WTC11 (cell line): ENCODE measurements at regions not wholly inside any gene's neighbourhood (a gene's known extent, or its start where the extent isn't known, plus 50 kb on each side); places are given as distances from the start of the nearest gene placed in this dataset.
"Not testable (repeated sequence)": the region's sequence is repeated elsewhere in the genome, so short reads cannot be mapped to it uniquely, and the experiment has no call there.

Source experiments
- ATAC-seq: fragments of 200-7000 bp; cut with Tn5 transposase; 2 replicates; pipeline ENCODE4 v1.10.0; 2021; ENCODE audit warnings: mild to moderate bottlenecking, moderate library complexity
- CTCF ChIA-PET: fragments of 300-600 bp; sonication (Branson Sonifier 250); formaldehyde crosslinking; loops from one replicate; lab custom pipeline; 2021; ENCODE audit warnings: antibody characterized with exemption; lab: Charles Lee
- POLR2A ChIA-PET: fragments of 350-600 bp; sonication (Branson Sonifier 250); formaldehyde crosslinking; loops from one replicate; lab custom pipeline; 2021; ENCODE audit warnings: antibody characterized with exemption; lab: Charles Lee
- DNase-seq: peaks from one replicate; pipeline ENCODE4 v3.0.0; 2021; ENCODE audit warnings: low spot score
- H3K27ac Mint-ChIP-seq: 2 replicates; pipeline ENCODE4 v1.8.0; 2021; ENCODE audit warnings: mixed read lengths
- H3K27me3 Mint-ChIP-seq: 2 replicates; pipeline ENCODE4 v1.8.0; 2021; ENCODE audit warnings: low read depth, mild to moderate bottlenecking, moderate library complexity, mixed read lengths
- H3K36me3 Mint-ChIP-seq: 2 replicates; pipeline ENCODE4 v1.8.0; 2021; ENCODE audit warnings: mixed read lengths
- H3K4me1 Mint-ChIP-seq: 2 replicates; pipeline ENCODE4 v1.8.0; 2022; ENCODE audit warnings: mixed read lengths
- H3K4me3 Mint-ChIP-seq: 2 replicates; pipeline ENCODE4 v1.8.0; 2021; ENCODE audit warnings: mild to moderate bottlenecking, moderate library complexity, mixed read lengths
- H3K9me3 Mint-ChIP-seq: 2 replicates; pipeline ENCODE4 v1.8.0; 2021; ENCODE audit warnings: mixed read lengths
- AFF4 ChIP-seq: sonication (generic); formaldehyde crosslinking; IDR thresholded peaks from 2 replicates; pipeline ENCODE4 v1.8.1; 2023; ENCODE audit warnings: mild to moderate bottlenecking, missing genetic modification reagents, borderline replicate concordance
- CDX4 ChIP-seq: fragments of 250-450 bp; sonication (Bioruptor Pico); IDR thresholded peaks from 2 replicates; pipeline ENCODE4 v1.9.0; 2021; ENCODE audit warnings: moderate library complexity, mild to moderate bottlenecking, inconsistent platforms, borderline replicate concordance
- CREM ChIP-seq: sonication (generic); formaldehyde crosslinking; IDR thresholded peaks from 2 replicates; pipeline ENCODE4 v1.8.1; 2022; ENCODE audit warnings: mild to moderate bottlenecking, missing genetic modification reagents, moderate library complexity
- E2F1 ChIP-seq: sonication (generic); formaldehyde crosslinking; IDR thresholded peaks from 2 replicates; pipeline ENCODE4 v1.8.0; 2022; ENCODE audit warnings: mild to moderate bottlenecking, missing genetic modification reagents
- EMX1 ChIP-seq: fragments of 250-450 bp; sonication (Bioruptor Pico); IDR thresholded peaks from 2 replicates; pipeline ENCODE4 v1.8.0; 2021; ENCODE audit warnings: mild to moderate bottlenecking
- IRF2 ChIP-seq: sonication (generic); formaldehyde crosslinking; IDR thresholded peaks from 2 replicates; pipeline ENCODE4 v1.8.0; 2022; ENCODE audit warnings: low read depth, missing genetic modification reagents, borderline replicate concordance
- JAZF1 ChIP-seq: fragments of 250-450 bp; sonication (Bioruptor Pico); IDR thresholded peaks from 2 replicates; pipeline ENCODE4 v1.9.0; 2021; ENCODE audit warnings: moderate library complexity, mild to moderate bottlenecking, inconsistent platforms
- KAT7 ChIP-seq: sonication (generic); formaldehyde crosslinking; IDR thresholded peaks from 2 replicates; pipeline ENCODE4 v1.8.1; 2023; ENCODE audit warnings: missing genetic modification reagents, mild to moderate bottlenecking, borderline replicate concordance
- MXD4 ChIP-seq: fragments of 250-450 bp; sonication (Bioruptor Pico); IDR thresholded peaks from 2 replicates; pipeline ENCODE4 v1.8.0; 2021; ENCODE audit warnings: mild to moderate bottlenecking, moderate library complexity, borderline replicate concordance
- NFYB ChIP-seq: sonication (generic); formaldehyde crosslinking; conservative IDR thresholded peaks from 2 replicates; pipeline ENCODE4 v1.8.0; 2022; ENCODE audit warnings: low read depth, missing genetic modification reagents
- PREB ChIP-seq: sonication (generic); formaldehyde crosslinking; IDR thresholded peaks from 2 replicates; pipeline ENCODE4 v1.8.1; 2022; ENCODE audit warnings: mild to moderate bottlenecking, missing genetic modification reagents, moderate library complexity, borderline replicate concordance
- SP1 ChIP-seq: sonication (generic); formaldehyde crosslinking; conservative IDR thresholded peaks from 2 replicates; pipeline ENCODE4 v1.8.1; 2022; ENCODE audit warnings: missing genetic modification reagents
- TCF7 ChIP-seq: sonication (generic); formaldehyde crosslinking; IDR thresholded peaks from 2 replicates; pipeline ENCODE4 v1.8.0; 2022; ENCODE audit warnings: mild to moderate bottlenecking, low read depth, missing genetic modification reagents, moderate library complexity
- ZMAT4 ChIP-seq: fragments of 250-450 bp; sonication (Bioruptor Pico); IDR thresholded peaks from 2 replicates; pipeline ENCODE4 v1.9.0; 2021; ENCODE audit warnings: mild to moderate bottlenecking
- ZNF317 ChIP-seq: sonication (generic); formaldehyde crosslinking; IDR thresholded peaks from 2 replicates; pipeline ENCODE4 v1.8.1; 2023; ENCODE audit warnings: low read depth, mild to moderate bottlenecking, moderate library complexity, missing genetic modification reagents, borderline replicate concordance
- ZNF423 ChIP-seq: fragments of 250-450 bp; sonication (Bioruptor Pico); IDR thresholded peaks from 2 replicates; pipeline ENCODE4 v2.1.2; 2022; ENCODE audit warnings: mild to moderate bottlenecking, moderate library complexity
- TF ChIP-seq, protein P1 (sequence below): sonication (generic); formaldehyde crosslinking; IDR thresholded peaks from 2 replicates; pipeline ENCODE4 v1.8.1; 2022; ENCODE audit warnings: low read depth, mild to moderate bottlenecking, moderate library complexity, missing genetic modification reagents, borderline replicate concordance

DNA sequence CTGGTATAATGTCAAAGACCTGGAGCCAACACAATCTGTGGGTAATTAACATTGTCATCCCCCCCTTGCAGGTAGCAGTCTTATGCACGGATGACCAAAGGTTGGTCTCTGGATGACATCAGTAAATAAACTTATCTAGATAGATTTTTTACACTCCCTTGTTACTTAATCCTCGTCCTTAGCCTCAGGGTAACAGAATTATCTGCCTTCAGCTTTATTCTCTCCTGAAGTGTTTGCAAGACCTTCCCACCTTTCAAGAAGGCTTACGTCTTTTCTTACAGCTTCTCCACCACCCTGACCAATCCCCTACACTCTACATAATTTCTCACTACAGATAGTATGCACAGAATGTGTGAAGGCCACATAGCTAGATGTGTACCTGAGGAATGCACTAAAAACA is 434.8 kb upstream of the HTR1E start (continued):
- no peak for TF ChIP-seq AFF4 (CRISPR knock-in tag)
- TF ChIP-seq CREM = no peak
- TF ChIP-seq CDX4 (CRISPR knock-in tag) = no peak
- TF ChIP-seq ZNF317 (CRISPR knock-in tag) = no peak

- TF ChIP-seq SP1 (CRISPR knock-in tag) (no peak), CREM (no peak), TCF7 (no peak), ZMAT4 (CRISPR knock-in tag) (no peak), IRF2 (CRISPR knock-in tag) (no peak), MXD4 (no peak), KAT7 (CRISPR knock-in tag) (no peak), JAZF1 (CRISPR knock-in tag) (no peak), NFYB (CRISPR knock-in tag) (no peak), EMX1 (CRISPR knock-in tag) (no peak), ZNF423 (CRISPR knock-in tag) (no peak), E2F1 (no peak), PREB (CRISPR knock-in tag) (no peak)
- TF ChIP-seq, protein P1, sequence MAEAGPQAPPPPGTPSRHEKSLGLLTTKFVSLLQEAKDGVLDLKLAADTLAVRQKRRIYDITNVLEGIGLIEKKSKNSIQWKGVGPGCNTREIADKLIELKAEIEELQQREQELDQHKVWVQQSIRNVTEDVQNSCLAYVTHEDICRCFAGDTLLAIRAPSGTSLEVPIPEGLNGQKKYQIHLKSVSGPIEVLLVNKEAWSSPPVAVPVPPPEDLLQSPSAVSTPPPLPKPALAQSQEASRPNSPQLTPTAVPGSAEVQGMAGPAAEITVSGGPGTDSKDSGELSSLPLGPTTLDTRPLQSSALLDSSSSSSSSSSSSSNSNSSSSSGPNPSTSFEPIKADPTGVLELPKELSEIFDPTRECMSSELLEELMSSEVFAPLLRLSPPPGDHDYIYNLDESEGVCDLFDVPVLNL (CRISPR knock-in tag) = no peak
- H3K27me3 Mint-ChIP-seq = peaks cover 3% of the 10 kb centered on the region; the same call in 1 of the 2 replicates
- ATAC-seq = no peak
- H3K4me3 Mint-ChIP-seq = no peak overlapping the region
- H3K36me3 Mint-ChIP-seq = peaks cover 46% of the 10 kb centered on the region
- H3K27ac Mint-ChIP-seq = no peak overlapping the region
- peaks cover 62% of the 10 kb centered on the region for H3K9me3 Mint-ChIP-seq
- DNase-seq = no peak
- no peaks in the 10 kb centered on the region for H3K4me1 Mint-ChIP-seq
- POLR2A ChIA-PET = no interaction called here
- CTCF ChIA-PET = no interaction called here
Measured at GRCh38 chr6:86500035-86500434, 437.3 kb upstream of the HTR1E start.

DNA sequence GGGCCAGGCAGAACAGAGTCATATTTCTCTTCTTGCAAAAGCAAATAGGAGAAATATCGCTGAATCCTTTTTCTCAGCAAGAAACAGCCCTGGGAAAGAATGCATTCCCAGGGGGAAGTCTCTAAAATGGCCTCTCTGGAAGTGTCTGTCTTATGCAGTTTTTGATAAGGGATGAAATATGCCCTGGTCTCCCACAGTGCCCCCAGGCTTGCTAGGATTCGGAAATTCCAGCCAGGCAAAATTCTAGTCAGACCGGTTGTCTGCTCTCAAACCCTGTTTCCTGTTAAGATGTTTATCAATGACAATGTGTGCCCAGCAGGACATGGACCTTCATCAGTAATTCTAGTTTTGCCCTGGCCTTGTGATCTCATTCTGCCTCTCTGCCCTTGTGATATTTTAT is 448.3 kb upstream of the HTR1E start:
- DNase-seq = peak; percentile 14
- ATAC-seq, POLR2A ChIA-PET, H3K4me3 Mint-ChIP-seq, H3K27ac Mint-ChIP-seq, H3K27me3 Mint-ChIP-seq, CTCF ChIA-PET: not testable (repeated sequence)
- H3K9me3 Mint-ChIP-seq = peaks cover 58% of the 10 kb centered on the region
- H3K4me1 Mint-ChIP-seq = peaks cover 27% of the 10 kb centered on the region
- H3K36me3 Mint-ChIP-seq = peaks cover 46% of the 10 kb centered on the region
